Endothelial cell of umbilical vein (primary cell): ENCODE measurements at regions not wholly inside any gene's neighbourhood (a gene's known extent, or its start where the extent isn't known, plus 50 kb on each side); places are given as distances from the start of the nearest gene placed in this dataset.
"Not testable (repeated sequence)": the region's sequence is repeated elsewhere in the genome, so short reads cannot be mapped to it uniquely, and the experiment has no call there.

Experiments
- BruUV-seq: library from RNA; stranded (reverse); fragments of 400-500 nt; replicated peaks from 2 replicates; lab custom pipeline; 2021; lab: Mats Ljungman, UMichigan
- CTCF ChIA-PET: fragments of 300-600, 350-600 bp; sonication (Branson Sonifier 250); formaldehyde crosslinking; loops from one replicate; lab custom pipeline; 2021; ENCODE audit warnings: antibody characterized with exemption, inconsistent platforms; lab: Charles Lee
- POLR2A ChIA-PET: fragments of 300-600, 350-600 bp; sonication (Branson Sonifier 250); formaldehyde crosslinking; loops from one replicate; lab custom pipeline; 2021; ENCODE audit warnings: antibody characterized with exemption, inconsistent platforms; lab: Charles Lee
- DNase-seq: peaks from one replicate; pipeline ENCODE4 v3.0.0-alpha.2; 2011; ENCODE audit warnings: low read depth, low spot score
- FAIRE-seq: peaks from 2 replicates; lab custom pipeline; 2011; peaks lifted over from hg19 to GRCh38; lab: Jason Lieb, UNC
- H2AFZ ChIP-seq: 2 replicates; pipeline ENCODE4 v1.6.0; 2012; ENCODE audit warnings: low read depth, low read length, control low read depth, inconsistent platforms
- H3K27ac ChIP-seq: 2 replicates; pipeline ENCODE4 v1.5.1; 2011; ENCODE audit warnings: low read depth, mild to moderate bottlenecking, control low read depth, low read length, moderate library complexity; ENCODE audit not compliant: insufficient read depth
- H3K27me3 ChIP-seq, 2 experiments: 2 replicates each; pipeline versions ENCODE4 v1.6.0 to v1.6.1; 2011; ENCODE audit warnings: low read length in 2 of 2, mixed read lengths in 1 of 2; ENCODE audit not compliant: control insufficient read depth in 2 of 2, insufficient read depth in 2 of 2
- H3K36me3 ChIP-seq, 2 experiments: 2 replicates in 1 of 2; 3 replicates in 1 of 2; pipeline ENCODE4 v1.5.1; 2011; ENCODE audit warnings: low read length in 2 of 2, mild to moderate bottlenecking in 1 of 2, moderate library complexity in 1 of 2; ENCODE audit not compliant: control insufficient read depth in 2 of 2, insufficient read depth in 2 of 2; ENCODE audit errors: extremely low read depth in 1 of 2
- H3K4me1 ChIP-seq: 3 replicates; pipeline ENCODE4 v1.5.1; 2011; ENCODE audit warnings: mild to moderate bottlenecking, low read length; ENCODE audit not compliant: control insufficient read depth, insufficient read depth; ENCODE audit errors: extremely low read depth
- H3K4me2 ChIP-seq: 2 replicates; pipeline ENCODE4 v1.6.1; 2011; ENCODE audit warnings: low read length, control low read depth, mixed read lengths; ENCODE audit not compliant: insufficient read depth
- H3K4me3 ChIP-seq, 3 experiments: fragments of 200-600 bp in 1 of 3; sonication (generic), shearing (Covaris generic) in 1 of 3; replicated peaks in 1 of 3; 2 replicates each; pipeline ENCODE4 v1.5.1; 2011 to 2016; ENCODE audit warnings: control low read depth in 3 of 3, low read length in 3 of 3, mild to moderate bottlenecking in 2 of 3, inconsistent platforms in 1 of 3, low read depth in 1 of 3, moderate library complexity in 1 of 3; ENCODE audit not compliant: insufficient read depth in 1 of 3
- H3K79me2 ChIP-seq: 2 replicates; pipeline ENCODE4 v1.6.0; 2012; ENCODE audit warnings: low read length, inconsistent platforms; ENCODE audit not compliant: control insufficient read depth, insufficient read depth
- H3K9ac ChIP-seq: replicated peaks from 2 replicates; pipeline ENCODE3; 2011; ENCODE audit warnings: low read length, control low read depth; ENCODE audit not compliant: insufficient read depth; ENCODE audit errors: extremely low read depth
- H3K9me1 ChIP-seq: replicated peaks from 3 replicates; pipeline ENCODE4 v1.6.0; 2011; ENCODE audit warnings: mild to moderate bottlenecking, low read length; ENCODE audit not compliant: control insufficient read depth, insufficient read depth; ENCODE audit errors: extremely low read depth
- H3K9me3 ChIP-seq: replicated peaks from 2 replicates; pipeline ENCODE4 v1.5.1; 2012; ENCODE audit warnings: low read length, inconsistent platforms; ENCODE audit not compliant: control insufficient read depth, insufficient read depth
- H4K20me1 ChIP-seq: replicated peaks from 2 replicates; pipeline ENCODE3; 2011; ENCODE audit warnings: mild to moderate bottlenecking, low read length; ENCODE audit not compliant: control insufficient read depth, insufficient read depth; ENCODE audit errors: extremely low read depth
- EZH2 ChIP-seq: IDR thresholded peaks from 2 replicates; pipeline ENCODE4 v1.6.1; 2012; ENCODE audit warnings: borderline replicate concordance, low read depth, mild to moderate bottlenecking, moderate library complexity, low read length, inconsistent platforms; ENCODE audit not compliant: severe bottlenecking
- FOS ChIP-seq: IDR thresholded peaks from 2 replicates; pipeline ENCODE4 v1.6.1; 2011; ENCODE audit warnings: mild to moderate bottlenecking, low read length, moderate library complexity, borderline replicate concordance; ENCODE audit not compliant: insufficient read depth
- GATA2 ChIP-seq: IDR thresholded peaks from 2 replicates; pipeline ENCODE4 v1.7.0; 2011; ENCODE audit warnings: low read depth, mild to moderate bottlenecking, moderate library complexity, mixed read lengths, low read length; ENCODE audit not compliant: insufficient read length, insufficient read depth
- dilution Hi-C: fragments of 300-500 bp; cut with MboI; formaldehyde crosslinking; loops from one replicate; pipeline ENCODE4 v1.15.0; 2019; ENCODE audit warnings: low sequenced_read_pairs; ENCODE audit not compliant: extremely low pct_ligation_motif_present
- intact Hi-C: fragments of 100-400 bp; cut with micrococcal nuclease; formaldehyde crosslinking; loops from one replicate; pipeline ENCODE4 v1.10.0; 2022

DNA sequence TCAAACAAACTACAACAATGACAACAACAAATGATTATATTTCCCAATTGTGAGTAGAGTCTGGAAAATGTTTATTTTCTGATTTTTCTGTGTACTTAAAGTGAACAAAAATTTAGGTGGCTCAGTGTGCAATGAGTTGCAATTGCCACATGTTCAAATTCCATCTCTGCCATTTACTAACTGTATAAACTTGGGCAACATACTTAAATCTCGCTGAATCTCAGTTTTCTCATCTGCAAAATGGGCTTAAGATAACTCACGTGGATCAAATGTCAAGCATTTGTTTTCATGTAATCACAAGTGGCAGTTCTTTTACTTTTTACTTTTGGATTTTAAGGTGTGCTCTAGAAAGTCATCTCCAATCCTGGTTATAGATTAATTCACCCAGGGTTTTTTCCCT, 416.8 kb upstream of the HNRNPA3 start:
- no peaks in the 10 kb centered on the region for H3K9me1 ChIP-seq
- CTCF ChIA-PET = no interaction called here
- DNase-seq = no peak
- no peaks in the 10 kb centered on the region for H3K36me3 ChIP-seq
- no peaks in the 10 kb centered on the region for H3K4me1 ChIP-seq
- no peak overlapping the region for H3K4me3 ChIP-seq
- intact Hi-C loops (no loop called here), dilution Hi-C loops (no loop called here)
- no peak overlapping the region for H3K9ac ChIP-seq
- no TSS peak for BruUV-seq
- H3K4me2 ChIP-seq = no peak overlapping the region
- H3K27me3 ChIP-seq = peaks cover 0 to 4% of the 10 kb centered on the region in 2 experiments
- TF ChIP-seq EZH2 (no peak), GATA2 (no peak), FOS (no peak)
- no peak overlapping the region for H2AFZ ChIP-seq
- no peak for FAIRE-seq
- H4K20me1 ChIP-seq = no peaks in the 10 kb centered on the region
- H3K79me2 ChIP-seq = no peaks in the 10 kb centered on the region
- no peak overlapping the region for H3K27ac ChIP-seq
- POLR2A ChIA-PET = no interaction called here
- no peaks in the 10 kb centered on the region for H3K9me3 ChIP-seq

DNA sequence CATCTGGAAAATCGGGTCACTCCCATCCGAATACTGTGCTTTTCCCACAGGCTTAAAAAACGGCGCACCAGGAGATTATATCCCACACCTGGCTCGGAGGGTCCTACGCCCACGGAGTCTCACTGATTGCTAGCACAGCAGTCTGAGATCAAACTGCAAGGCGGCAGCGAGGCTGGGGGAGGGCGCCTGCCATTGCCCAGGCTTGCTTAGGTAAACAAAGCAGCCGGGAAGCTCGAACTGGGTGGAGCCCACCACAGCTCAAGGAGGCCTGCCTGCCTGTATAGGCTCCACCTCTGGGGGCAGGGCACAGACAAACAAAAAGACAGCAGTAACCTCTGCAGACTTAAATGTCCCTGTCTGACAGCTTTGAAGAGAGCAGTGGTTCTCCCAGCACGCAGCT, 415.9 kb upstream of the HNRNPA3 start:
- intact Hi-C loops, H3K9me3 ChIP-seq, dilution Hi-C loops, BruUV-seq, H3K9me1 ChIP-seq, CTCF ChIA-PET, H3K4me3 ChIP-seq, H3K36me3 ChIP-seq, DNase-seq, H3K27me3 ChIP-seq, FAIRE-seq, H3K27ac ChIP-seq, POLR2A ChIA-PET, H3K4me2 ChIP-seq, H4K20me1 ChIP-seq, H3K9ac ChIP-seq, H2AFZ ChIP-seq, H3K4me1 ChIP-seq, H3K79me2 ChIP-seq: not testable (repeated sequence)
